ENCODE measurements at regions not wholly inside any gene's neighbourhood (a gene's known extent, or its start where the extent isn't known, plus 50 kb on each side); places are given as distances from the start of the nearest gene placed in this dataset.
A peak's percentile ranks its signal among the peaks of the same experiment; 100 is the strongest.
"Not testable (repeated sequence)": the region's sequence is repeated elsewhere in the genome, so short reads cannot be mapped to it uniquely, and the experiment has no call there.

- in situ Hi-C loops (cut with MboI; ENCODE audit: low pct_unique_long_range_greater_than_20kb, low sequenced_read_pairs) = no loop called here
- no peak for DNase-seq
These were observed 894.1 kb upstream of the PIK3C3 start for GRCh38 chr18:41060967-41061366.

- in situ Hi-C loops (cut with MboI; ENCODE audit: low pct_unique_long_range_greater_than_20kb, low sequenced_read_pairs) = no loop called here
- DNase-seq = no peak
These were observed 896.0 kb upstream of the PIK3C3 start for GRCh38 chr18:41059126-41059415.

- DNase-seq = no peak
- in situ Hi-C loops (cut with MboI; ENCODE audit: low pct_unique_long_range_greater_than_20kb, low sequenced_read_pairs) = no loop called here
These were observed 896.5 kb upstream of the PIK3C3 start for GRCh38 chr18:41058351-41059125.

- in situ Hi-C loops (cut with MboI; ENCODE audit: low pct_unique_long_range_greater_than_20kb, low sequenced_read_pairs) = no loop called here
- peak; percentile 8 for DNase-seq
These were observed 902.4 kb upstream of the PIK3C3 start for GRCh38 chr18:41052625-41053024.

GRCh38 chr18:41046250-41046649, 908.8 kb upstream of the PIK3C3 start:
- DNase-seq; in situ Hi-C loops (cut with MboI; ENCODE audit: low pct_unique_long_range_greater_than_20kb, low sequenced_read_pairs): not testable (repeated sequence)

GRCh38 chr18:41043876-41044275, 911.2 kb upstream of the PIK3C3 start:
- in situ Hi-C loops (cut with MboI; ENCODE audit: low pct_unique_long_range_greater_than_20kb, low sequenced_read_pairs) = no loop called here
- DNase-seq = no peak

GRCh38 chr18:41042866-41043265, 912.2 kb upstream of the PIK3C3 start:
- in situ Hi-C loops (cut with MboI; ENCODE audit: low pct_unique_long_range_greater_than_20kb, low sequenced_read_pairs) = no loop called here
- no peak for DNase-seq

GRCh38 chr18:41038071-41038470, 917.0 kb upstream of the PIK3C3 start:
- in situ Hi-C loops (cut with MboI; ENCODE audit: low pct_unique_long_range_greater_than_20kb, low sequenced_read_pairs) = no loop called here
- no peak for DNase-seq

GRCh38 chr18:41036346-41036745, 918.7 kb upstream of the PIK3C3 start:
- in situ Hi-C loops (cut with MboI; ENCODE audit: low pct_unique_long_range_greater_than_20kb, low sequenced_read_pairs) = no loop called here
- DNase-seq = no peak

GRCh38 chr18:41034413-41034812, 920.6 kb upstream of the PIK3C3 start:
- DNase-seq = no peak
- in situ Hi-C loops (cut with MboI; ENCODE audit: low pct_unique_long_range_greater_than_20kb, low sequenced_read_pairs) = no loop called here

GRCh38 chr18:41025666-41026065, 929.4 kb upstream of the PIK3C3 start:
- no peak for DNase-seq
- in situ Hi-C loops (cut with MboI; ENCODE audit: low pct_unique_long_range_greater_than_20kb, low sequenced_read_pairs) = no loop called here

GRCh38 chr18:41024792-41025191, 930.2 kb upstream of the PIK3C3 start:
- in situ Hi-C loops (cut with MboI; ENCODE audit: low pct_unique_long_range_greater_than_20kb, low sequenced_read_pairs) = no loop called here
- no peak for DNase-seq

- no peak for DNase-seq
- in situ Hi-C loops (cut with MboI; ENCODE audit: low pct_unique_long_range_greater_than_20kb, low sequenced_read_pairs) = no loop called here
These were observed 932.5 kb upstream of the PIK3C3 start for GRCh38 chr18:41022484-41022883.

GRCh38 chr18:41021089-41021488, 933.9 kb upstream of the PIK3C3 start:
- no peak for DNase-seq
- in situ Hi-C loops (cut with MboI; ENCODE audit: low pct_unique_long_range_greater_than_20kb, low sequenced_read_pairs) = no loop called here

GRCh38 chr18:41012194-41012593, 942.8 kb upstream of the PIK3C3 start:
- in situ Hi-C loops (cut with MboI; ENCODE audit: low pct_unique_long_range_greater_than_20kb, low sequenced_read_pairs) = no loop called here

GRCh38 chr18:41009926-41010325, 945.1 kb upstream of the PIK3C3 start:
- in situ Hi-C loops (cut with MboI; ENCODE audit: low pct_unique_long_range_greater_than_20kb, low sequenced_read_pairs) = no loop called here
- DNase-seq = no peak

More at GRCh38 chr18:41012194-41012593, 942.8 kb upstream of the PIK3C3 start:
- DNase-seq = no peak

GRCh38 chr18:41004324-41004723, 950.7 kb upstream of the PIK3C3 start:
- DNase-seq = no peak

GRCh38 chr18:40995529-40995928, 959.5 kb upstream of the PIK3C3 start:
- in situ Hi-C loops (cut with MboI; ENCODE audit: low pct_unique_long_range_greater_than_20kb, low sequenced_read_pairs) = no loop called here
- DNase-seq = no peak

More at GRCh38 chr18:41004324-41004723, 950.7 kb upstream of the PIK3C3 start:
- in situ Hi-C loops (cut with MboI; ENCODE audit: low pct_unique_long_range_greater_than_20kb, low sequenced_read_pairs) = no loop called here

GRCh38 chr18:40993363-40993762, 961.7 kb upstream of the PIK3C3 start:
- in situ Hi-C loops (cut with MboI; ENCODE audit: low pct_unique_long_range_greater_than_20kb, low sequenced_read_pairs) = no loop called here

GRCh38 chr18:40987581-40987980, 967.5 kb upstream of the PIK3C3 start:
- no peak for DNase-seq
- in situ Hi-C loops (cut with MboI; ENCODE audit: low pct_unique_long_range_greater_than_20kb, low sequenced_read_pairs) = no loop called here

More at GRCh38 chr18:40993363-40993762, 961.7 kb upstream of the PIK3C3 start:
- no peak for DNase-seq

- no peak for DNase-seq
- in situ Hi-C loops (cut with MboI; ENCODE audit: low pct_unique_long_range_greater_than_20kb, low sequenced_read_pairs) = no loop called here
These were observed 969.6 kb upstream of the PIK3C3 start for GRCh38 chr18:40985436-40985835.
